NT2/D1 (cell line): ENCODE measurements at regions not wholly inside any gene's neighbourhood (a gene's known extent, or its start where the extent isn't known, plus 50 kb on each side); places are given as distances from the start of the nearest gene placed in this dataset.

Experiments
- SUZ12 ChIP-seq: IDR thresholded peaks from 2 replicates; pipeline ENCODE4 v1.6.1; 2011; ENCODE audit not compliant: insufficient read length, insufficient read depth; ENCODE audit errors: extremely low read depth
- YY1 ChIP-seq: IDR thresholded peaks from 2 replicates; pipeline ENCODE4 v1.6.1; 2011; ENCODE audit not compliant: insufficient read length, insufficient read depth
- ZNF274 ChIP-seq: IDR thresholded peaks from 2 replicates; pipeline ENCODE4 v1.6.1; 2011; ENCODE audit warnings: mild to moderate bottlenecking, low read depth, low read length

- no peak for TF ChIP-seq YY1
- TF ChIP-seq ZNF274: no peak
- no peak for TF ChIP-seq SUZ12
These were observed 95.4 kb upstream of the ANKFN1 start for GRCh38 chr17:56057869-56058268.
